K562 (cell line): ENCODE measurements at regions not wholly inside any gene's neighbourhood (a gene's known extent, or its start where the extent isn't known, plus 50 kb on each side); places are given as distances from the start of the nearest gene placed in this dataset.

Experiments
- ATAC-seq: fragments of 200-7000 bp; cut with Tn5 transposase; 3 replicates; pipeline ENCODE4 v1.9.1; 2020; ENCODE audit warnings: moderate library complexity
- BruUV-seq: library from RNA; stranded (reverse); fragments of 400-500 nt; replicated peaks from 2 replicates; lab custom pipeline; 2021; lab: Mats Ljungman, UMichigan
- CTCF ChIA-PET: fragments of 300-600 bp; formaldehyde crosslinking; extraction: SDS; loops from one replicate; lab custom pipeline; 2021; ENCODE audit warnings: low intra/inter-chr PET ratio; lab: Yijun Ruan, JAX
- POLR2A ChIA-PET: fragments of 300-600, 350-650 bp; sonication (Branson Sonifier 250); formaldehyde crosslinking; extraction: SDS; loops from one replicate; lab custom pipeline; 2021; ENCODE audit warnings: antibody characterized with exemption, inconsistent platforms; lab: Yijun Ruan, JAX
- DNase-seq, 4 experiments: peaks; one replicate each; pipeline versions ENCODE4 v3.0.0 to v3.0.0-alpha.2; 2011 to 2018; ENCODE audit warnings: low spot score in 3 of 4, mixed read lengths in 3 of 4; ENCODE audit errors: extremely low read depth in 1 of 4
- FAIRE-seq: peaks from 2 replicates; lab custom pipeline; 2011; peaks lifted over from hg19 to GRCh38; lab: Jason Lieb, UNC
- H2AFZ ChIP-seq: 2 replicates; pipeline ENCODE4 v1.6.0; 2011; ENCODE audit warnings: low read depth, low read length, control low read depth, inconsistent platforms
- H3K27ac ChIP-seq: fragments of 200-600 bp; 3 replicates; pipeline ENCODE4 v1.8.0; 2011; ENCODE audit warnings: low read depth, mild to moderate bottlenecking, control low read depth, inconsistent platforms, low read length, moderate library complexity, mixed read lengths; ENCODE audit errors: extremely low read depth
- H3K27me3 ChIP-seq, 2 experiments: fragments of 300-600 bp in 1 of 2; 2 replicates in 1 of 2; 3 replicates in 1 of 2; pipeline versions ENCODE4 v1.6.0 to v1.8.0; 2011; ENCODE audit warnings: inconsistent platforms in 2 of 2, low read length in 2 of 2, mild to moderate bottlenecking in 1 of 2, mixed read lengths in 1 of 2, moderate library complexity in 1 of 2; ENCODE audit not compliant: control insufficient read depth in 2 of 2, insufficient read depth in 2 of 2
- H3K36me3 ChIP-seq: fragments of 300-600 bp; 3 replicates; pipeline ENCODE4 v1.8.0; 2011; ENCODE audit warnings: mild to moderate bottlenecking, low read length, inconsistent platforms; ENCODE audit not compliant: control insufficient read depth, insufficient read depth
- H3K4me1 ChIP-seq, 2 experiments: fragments of 200-600 bp in 1 of 2; replicated peaks in 1 of 2; 2 replicates in 1 of 2; 3 replicates in 1 of 2; pipeline versions ENCODE4 v1.5.1 to v1.8.0; 2011; ENCODE audit warnings: inconsistent platforms in 2 of 2, low read length in 2 of 2, mild to moderate bottlenecking in 1 of 2, mixed read lengths in 1 of 2, moderate library complexity in 1 of 2; ENCODE audit not compliant: control insufficient read depth in 2 of 2, insufficient read depth in 2 of 2
- H3K4me2 ChIP-seq: 2 replicates; pipeline ENCODE4 v1.6.1; 2011; ENCODE audit warnings: low read length, control low read depth, inconsistent platforms, mixed read lengths; ENCODE audit not compliant: insufficient read depth
- H3K4me3 ChIP-seq: fragments of 200-600 bp; sonication (generic), shearing (Covaris generic); 2 replicates; pipeline ENCODE4 v1.5.1; 2016; ENCODE audit warnings: control low read depth, inconsistent platforms
- H3K79me2 ChIP-seq: fragments of 200-600 bp; 3 replicates; pipeline ENCODE4 v1.8.0; 2011; ENCODE audit warnings: low read length, inconsistent platforms; ENCODE audit not compliant: control insufficient read depth, insufficient read depth
- H3K9ac ChIP-seq, 2 experiments: 2 replicates each; pipeline versions ENCODE4 v1.6.0 to v1.6.1; 2011; ENCODE audit warnings: low read depth in 2 of 2, low read length in 2 of 2, control low read depth in 1 of 2, inconsistent platforms in 1 of 2, mild to moderate bottlenecking in 1 of 2, mixed read lengths in 1 of 2; ENCODE audit not compliant: insufficient read depth in 1 of 2
- H3K9me1 ChIP-seq: one replicate; pipeline ENCODE4 v1.6.0; 2011; ENCODE audit warnings: inconsistent platforms, mild to moderate bottlenecking, low read length, moderate library complexity; ENCODE audit not compliant: control insufficient read depth, insufficient read depth
- H3K9me3 ChIP-seq: replicated peaks from 2 replicates; pipeline ENCODE4 v1.5.1; 2011; ENCODE audit warnings: low read depth, low read length, inconsistent platforms; ENCODE audit not compliant: control insufficient read depth, insufficient read depth
- H4K20me1 ChIP-seq: replicated peaks from 2 replicates; pipeline ENCODE4 v1.6.1; 2011; ENCODE audit warnings: low read length, inconsistent platforms, mixed read lengths; ENCODE audit not compliant: control insufficient read depth, insufficient read depth
- ADNP ChIP-seq: fragments of 200-800 bp; sonication (Bioruptor generic); IDR thresholded peaks from 2 replicates; pipeline ENCODE4 v1.6.1; 2016; ENCODE audit warnings: missing genetic modification characterization, missing compliant biosample characterization
- EGR1 ChIP-seq: fragments of 450-650 bp; conservative IDR thresholded peaks from 2 replicates; pipeline ENCODE4 v1.6.1; 2017; ENCODE audit warnings: mild to moderate bottlenecking
- EP400 ChIP-seq: fragments of 450-650 bp; IDR thresholded peaks from 2 replicates; pipeline ENCODE4 v1.6.1; 2017; ENCODE audit warnings: antibody characterized with exemption, mild to moderate bottlenecking, moderate library complexity
- FOSL1 ChIP-seq: fragments of 200-800 bp; sonication (Bioruptor generic); conservative IDR thresholded peaks from 2 replicates; pipeline ENCODE4 v1.6.1; 2016; ENCODE audit warnings: missing genetic modification characterization, missing compliant biosample characterization
- JUND ChIP-seq, 2 experiments: IDR thresholded peaks; 2 replicates in 1 of 2; 3 replicates in 1 of 2; pipeline ENCODE4 v1.6.1; 2011; ENCODE audit warnings: borderline replicate concordance in 2 of 2, low read depth in 2 of 2, low read length in 2 of 2, improper control_type of control experiment in 1 of 2, missing biosample characterization in 1 of 2, missing genetic modification characterization in 1 of 2, missing genetic modification reagents in 1 of 2
- MEF2D ChIP-seq: conservative IDR thresholded peaks from 2 replicates; pipeline ENCODE4 v1.6.1; 2016; ENCODE audit warnings: low read depth, missing genetic modification characterization, missing compliant biosample characterization
- RCOR1 ChIP-seq, 2 experiments: IDR thresholded peaks; 2 replicates each; pipeline ENCODE4 v1.6.1; 2012; ENCODE audit warnings: low read depth in 2 of 2, low read length in 2 of 2, borderline replicate concordance in 1 of 2, improper control_type of control experiment in 1 of 2
- SRSF9 ChIP-seq: fragments of 200-400 bp; formaldehyde crosslinking; IDR thresholded peaks from 2 replicates; pipeline ENCODE4 v1.6.1; 2017; ENCODE audit warnings: low read depth, low read length, borderline replicate concordance
- VEZF1 ChIP-seq: fragments of 200-800 bp; sonication (Bioruptor generic); IDR thresholded peaks from 2 replicates; pipeline ENCODE4 v1.6.1; 2017; ENCODE audit warnings: missing genetic modification characterization, missing compliant biosample characterization
- WGBS: fragments of 100-300 bp; shearing (Covaris generic); methylation state at CpG from one replicate; pipeline ENCODE4 v1.1.6; 2016; ENCODE audit warnings: low coverage, mixed read lengths; ENCODE audit not compliant: insufficient coverage; ENCODE audit errors: missing lambda C conversion rate; 5-methylcytosine and 5-hydroxymethylcytosine counted together
- in situ Hi-C: fragments of 300-500 bp; cut with MboI; formaldehyde crosslinking; loops from 4 replicates; pipeline ENCODE4 v1.15.0; 2018; ENCODE audit warnings: inconsistent platforms, mixed read lengths
- intact Hi-C: fragments of 100-400 bp; cut with micrococcal nuclease; formaldehyde crosslinking; loops from 2 replicates; pipeline ENCODE4 v1.14.2; 2022

- Histone ChIP-seq H3K4me1 (peaks cover 0 to 17% of the 10 kb centered on the region in 2 experiments; a peak in 3 of 5 replicates), H3K4me3 (no peak overlapping the region), H4K20me1 (no peaks in the 10 kb centered on the region), H3K79me2 (no peaks in the 10 kb centered on the region), H3K27me3 (no peaks in the 10 kb centered on the region; a peak in 1 of 5 replicates), H3K36me3 (no peaks in the 10 kb centered on the region), H3K4me2 (no peak overlapping the region), H2AFZ (peak overlapping the region; percentile 44), H3K9ac (no peak overlapping the region), H3K27ac (no peak overlapping the region), H3K9me3 (no peaks in the 10 kb centered on the region), H3K9me1 (no peaks in the 10 kb centered on the region)
- ATAC-seq (no peak), DNase-seq (no peak), FAIRE-seq (peak; percentile 32)
- BruUV-seq: no TSS peak
- in situ Hi-C loops (no loop called here), intact Hi-C loops (no loop called here)
- ChIA-PET POLR2A (interaction anchor here (0.7 kb wide), 1 partner anchor 48 kb away, joined by 3 read pairs; no protein-coding TSS in a partner anchor), CTCF (no interaction called here)
- 56% methylated on average over 3 of the region's 3 CpGs for WGBS
- TF ChIP-seq VEZF1 (peak; percentile 3; the same call in 1 of the 2 replicates), MEF2D (tag) (no peak)
These were observed 186.7 kb upstream of the NFIA start for GRCh38 chr1:60895701-60896100.

- Histone ChIP-seq H3K9me3 (no peaks in the 10 kb centered on the region), H3K4me3 (no peak overlapping the region), H3K4me2 (no peak overlapping the region), H4K20me1 (no peaks in the 10 kb centered on the region), H3K36me3 (no peaks in the 10 kb centered on the region), H3K9me1 (no peaks in the 10 kb centered on the region), H3K27ac (no peak overlapping the region), H3K4me1 (peaks cover 0 to 17% of the 10 kb centered on the region in 2 experiments; a peak in 3 of 5 replicates), H3K79me2 (no peaks in the 10 kb centered on the region), H3K9ac (no peak overlapping the region), H2AFZ (peak overlapping the region; percentile 76), H3K27me3 (no peaks in the 10 kb centered on the region; a peak in 1 of 5 replicates)
- ChIA-PET CTCF (no interaction called here), POLR2A (interaction anchor here (0.7 kb wide), 1 partner anchor 47 kb away, joined by 3 read pairs; no protein-coding TSS in a partner anchor)
- 4% methylated on average over 6 of the region's 6 CpGs for WGBS
- ATAC-seq (peak; percentile 45), FAIRE-seq (no peak), DNase-seq (peak in 2 of 4 experiments; percentile 25 to 41)
- in situ Hi-C loops: no loop called here
- no TSS peak for BruUV-seq
- intact Hi-C loops: no loop called here
- TF ChIP-seq EP400 (0 out of 2 replicates have a peak, but pooled peaks have one; percentile 13), FOSL1 (tag) (peak; percentile 60), ADNP (tag) (no peak), EGR1 (peak; percentile 67), VEZF1 (peak; percentile 52), JUND (IDR thresholded peaks at IDR 0.05; ENCODE audit: borderline replicate concordance, low read depth, low read length) (peak; percentile 39; the same call in 1 of the 2 replicates), JUND (tag; IDR thresholded peaks at IDR 0.05; ENCODE audit: borderline replicate concordance, low read depth, low read length) (no peak), SRSF9 (no peak), RCOR1 (IDR thresholded peaks at IDR 0.05; ENCODE audit: borderline replicate concordance in 1 of 2, low read depth in 2 of 2, low read length in 2 of 2) (peak in 1 of 2 experiments; percentile 52; a peak in 1 of 4 replicates)
These were observed 187.1 kb upstream of the NFIA start for GRCh38 chr1:60895252-60895651.
